SU-DHL-6 (cell line): ENCODE measurements at regions not wholly inside any gene's neighbourhood (a gene's known extent, or its start where the extent isn't known, plus 50 kb on each side); places are given as distances from the start of the nearest gene placed in this dataset.
A peak's percentile ranks its signal among the peaks of the same experiment; 100 is the strongest.

ENCODE experiments used
- H2AFZ ChIP-seq: fragments of 200-600 bp; sonication (generic); 2 replicates; pipeline ENCODE4 v1.6.1; 2014; ENCODE audit warnings: low read depth, mild to moderate bottlenecking, moderate library complexity, mixed read lengths, antibody characterized with exemption, low read length; ENCODE audit not compliant: severe bottlenecking
- H3F3A ChIP-seq: fragments of 200-600 bp; shearing (Covaris generic); 2 replicates; pipeline ENCODE4 v1.6.0; 2016; ENCODE audit warnings: antibody characterized with exemption, mild to moderate bottlenecking; ENCODE audit not compliant: insufficient read depth
- H3K27ac ChIP-seq: fragments of 200-600 bp; sonication (generic); 2 replicates; pipeline ENCODE4 v1.5.1; 2016; ENCODE audit warnings: low read depth, mild to moderate bottlenecking, low read length, moderate library complexity, mixed read lengths
- H3K27me3 ChIP-seq: fragments of 200-600 bp; sonication (generic), shearing (Covaris generic); 2 replicates; pipeline ENCODE4 v1.6.0; 2014; ENCODE audit warnings: mild to moderate bottlenecking, low read length
- H3K36me3 ChIP-seq: fragments of 200-600 bp; sonication (generic); 2 replicates; pipeline ENCODE4 v1.6.1; 2014; ENCODE audit warnings: mild to moderate bottlenecking, low read length, mixed read lengths
- H3K4me2 ChIP-seq: fragments of 300-600, 200-600 bp; shearing (Covaris generic), sonication (generic); 2 replicates; pipeline ENCODE4 v1.6.0; 2014; ENCODE audit warnings: low read length, low read depth, mild to moderate bottlenecking; ENCODE audit not compliant: poor library complexity, severe bottlenecking
- H3K4me3 ChIP-seq: fragments of 200-600 bp; sonication (generic); 2 replicates; pipeline ENCODE4 v1.5.1; 2014; ENCODE audit warnings: antibody characterized with exemption, low read length, mild to moderate bottlenecking, mixed read lengths; ENCODE audit not compliant: insufficient read depth, poor library complexity, severe bottlenecking
- H3K79me2 ChIP-seq: fragments of 200-600 bp; sonication (generic); 2 replicates; pipeline ENCODE4 v1.6.1; 2014; ENCODE audit warnings: mild to moderate bottlenecking, low read length, moderate library complexity; ENCODE audit not compliant: insufficient read depth
- H3K9ac ChIP-seq: fragments of 200-600 bp; sonication (generic); 2 replicates; pipeline ENCODE4 v1.7.0; 2014; ENCODE audit warnings: mild to moderate bottlenecking, low read length
- H3K9me2 ChIP-seq: fragments of 200-600 bp; sonication (generic); replicated peaks from 2 replicates; pipeline ENCODE4 v1.6.1; 2014; ENCODE audit warnings: low read length; ENCODE audit not compliant: insufficient read depth
- H3K9me3 ChIP-seq: fragments of 200-600 bp; sonication (generic); 2 replicates; pipeline ENCODE4 v1.6.1; 2014; ENCODE audit warnings: low read length, mixed read lengths; ENCODE audit not compliant: insufficient read depth
- H4K20me1 ChIP-seq: fragments of 200-600 bp; sonication (generic); 2 replicates; pipeline ENCODE4 v1.6.1; 2014; ENCODE audit warnings: low read depth, mild to moderate bottlenecking, antibody characterized with exemption, low read length, moderate library complexity, mixed read lengths
- CTCF ChIP-seq: fragments of 200-600 bp; sonication (generic); IDR thresholded peaks from one replicate; pipeline ENCODE4 v1.5.1; 2017; ENCODE audit warnings: antibody characterized with exemption, mild to moderate bottlenecking, low read length, moderate library complexity; ENCODE audit not compliant: insufficient read depth, poor library complexity, severe bottlenecking
- EZH2phosphoT487 ChIP-seq: fragments of 200-600 bp; sonication (generic), shearing (Covaris generic); conservative IDR thresholded peaks from 2 replicates; pipeline ENCODE4 v1.6.1; 2018; ENCODE audit warnings: mild to moderate bottlenecking, antibody characterized with exemption, low read length, moderate library complexity, mixed read lengths

GRCh38 chr9:592733-593132, 248.8 kb upstream of the DMRT1 start:
- Histone ChIP-seq H3K9me3 (no peaks in the 10 kb centered on the region), H3K4me2 (no peak overlapping the region), H3K9me2 (no peaks in the 10 kb centered on the region), H3K4me3 (no peak overlapping the region), H3K79me2 (peaks cover 99% of the 10 kb centered on the region), H3K27ac (no peak overlapping the region), H3K27me3 (no peaks in the 10 kb centered on the region), H3K36me3 (peaks cover 27% of the 10 kb centered on the region), H3F3A (peaks cover 36% of the 10 kb centered on the region), H3K9ac (no peak overlapping the region), H2AFZ (no peak overlapping the region), H4K20me1 (no peaks in the 10 kb centered on the region)
- TF ChIP-seq EZH2phosphoT487 (no peak), CTCF (no peak)

GRCh38 chr9:593809-594208, 247.7 kb upstream of the DMRT1 start:
- H3K79me2 ChIP-seq: peaks cover 99% of the 10 kb centered on the region

GRCh38 chr9:596703-597102, 244.8 kb upstream of the DMRT1 start:
- Histone ChIP-seq H2AFZ (no peak overlapping the region), H3K4me3 (no peak overlapping the region), H3K9me3 (no peaks in the 10 kb centered on the region), H3K27me3 (no peaks in the 10 kb centered on the region), H3K79me2 (peaks cover 98% of the 10 kb centered on the region), H4K20me1 (no peaks in the 10 kb centered on the region), H3K27ac (no peak overlapping the region), H3F3A (peaks cover 28% of the 10 kb centered on the region), H3K36me3 (peaks cover 31% of the 10 kb centered on the region), H3K4me2 (no peak overlapping the region), H3K9me2 (no peaks in the 10 kb centered on the region), H3K9ac (no peak overlapping the region)
- TF ChIP-seq EZH2phosphoT487 (no peak), CTCF (no peak)

More at GRCh38 chr9:593809-594208, 247.7 kb upstream of the DMRT1 start:
- peaks cover 28% of the 10 kb centered on the region for H3F3A ChIP-seq
- no peaks in the 10 kb centered on the region for H4K20me1 ChIP-seq
- TF ChIP-seq EZH2phosphoT487: no peak
- TF ChIP-seq CTCF: no peak
- peaks cover 27% of the 10 kb centered on the region for H3K36me3 ChIP-seq
- no peak overlapping the region for H2AFZ ChIP-seq
- H3K9me2 ChIP-seq: no peaks in the 10 kb centered on the region
- no peaks in the 10 kb centered on the region for H3K9me3 ChIP-seq
- no peaks in the 10 kb centered on the region for H3K27me3 ChIP-seq
- H3K4me2 ChIP-seq: no peak overlapping the region
- H3K4me3 ChIP-seq: no peak overlapping the region
- peak overlapping the region; percentile 5; the same call in 1 of the 2 replicates for H3K27ac ChIP-seq
- no peak overlapping the region for H3K9ac ChIP-seq
